ENCODE measurements at regions not wholly inside any gene's neighbourhood (a gene's known extent, or its start where the extent isn't known, plus 50 kb on each side); places are given as distances from the start of the nearest gene placed in this dataset.

DNA sequence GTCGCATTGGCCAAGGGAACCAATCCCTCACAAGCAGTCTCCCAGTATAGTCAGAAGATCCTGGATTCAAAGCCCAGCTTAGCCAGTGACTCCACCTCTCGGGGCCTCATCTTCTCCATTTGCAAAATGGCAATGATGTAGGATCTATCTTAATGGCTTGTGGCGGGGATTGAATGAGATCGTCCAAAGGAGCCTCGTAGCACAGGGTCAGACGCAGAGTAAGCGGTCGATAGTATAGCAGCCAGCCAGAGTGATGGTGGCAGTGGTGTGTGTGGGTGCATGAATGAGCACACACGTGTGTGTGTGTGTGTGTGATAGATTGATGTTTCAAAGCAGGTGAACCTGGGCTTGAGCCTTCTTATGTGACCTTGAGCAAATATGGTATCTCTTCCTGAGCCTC, 79.8 kb upstream of the WNT4 start:
- Histone ChIP-seq H3K4me1 (ENCODE audit: control insufficient read depth, low read length) (no peaks in the 10 kb centered on the region), H3K4me3 (ENCODE audit: low read length) (no peak overlapping the region), H3F3A (ENCODE audit: control insufficient read depth, insufficient read depth) (no peaks in the 10 kb centered on the region), H3K36me3 (ENCODE audit: control insufficient read depth, low read length) (no peaks in the 10 kb centered on the region), H3K9me2 (replicated peaks; ENCODE audit: control insufficient read depth, low read length) (no peaks in the 10 kb centered on the region), H3K79me2 (ENCODE audit: control insufficient read depth, low read length) (no peaks in the 10 kb centered on the region), H3K27me3 (ENCODE audit: control insufficient read depth, low read length) (0 out of 2 replicates have a peak, but pooled peaks cover 3% of the 10 kb centered on the region), H3K4me2 (ENCODE audit: low read length) (no peak overlapping the region), H3K27ac (ENCODE audit: low read depth, low read length) (no peak overlapping the region), H3K9me3 (ENCODE audit: control insufficient read depth, insufficient read depth, low read length) (no peaks in the 10 kb centered on the region), H4K20me1 (ENCODE audit: control insufficient read depth, insufficient read depth, low read depth, low read length) (no peaks in the 10 kb centered on the region; the same call in 1 of the 2 replicates)
- TF ChIP-seq CTCF (IDR thresholded peaks at IDR 0.05; ENCODE audit: low read depth, low read length, poor library complexity, severe bottlenecking) (no peak), EZH2phosphoT487 (IDR thresholded peaks at IDR 0.05; ENCODE audit: borderline replicate concordance, low read length) (no peak)

DNA sequence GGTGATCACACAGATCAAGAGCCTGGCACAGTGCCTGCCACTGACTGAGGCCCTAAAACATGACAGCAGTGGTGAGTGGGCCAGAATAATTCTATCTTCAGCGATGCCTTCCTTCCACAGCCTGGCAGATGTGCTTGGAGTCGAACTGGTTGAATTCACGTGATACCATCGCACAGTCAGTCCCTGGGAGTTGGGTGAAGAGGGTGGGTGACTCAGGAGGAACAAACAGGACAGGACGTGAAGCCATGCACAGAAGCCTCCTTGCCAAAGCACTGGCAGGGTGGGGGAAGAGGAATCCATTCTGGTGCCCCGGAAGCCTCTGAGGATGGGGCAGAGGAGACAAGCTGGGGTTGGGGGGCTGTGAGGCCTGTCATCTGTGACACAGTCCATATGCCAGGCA, 80.3 kb upstream of the WNT4 start:
- Histone ChIP-seq H3K79me2 (ENCODE audit: control insufficient read depth, low read length) (no peaks in the 10 kb centered on the region), H3K27ac (ENCODE audit: low read depth, low read length) (no peak overlapping the region), H3K9me2 (replicated peaks; ENCODE audit: control insufficient read depth, low read length) (no peaks in the 10 kb centered on the region), H3K4me2 (ENCODE audit: low read length) (no peak overlapping the region), H4K20me1 (ENCODE audit: control insufficient read depth, insufficient read depth, low read depth, low read length) (no peaks in the 10 kb centered on the region; the same call in 1 of the 2 replicates), H3K4me3 (ENCODE audit: low read length) (no peak overlapping the region), H3K4me1 (ENCODE audit: control insufficient read depth, low read length) (no peaks in the 10 kb centered on the region), H3K27me3 (ENCODE audit: control insufficient read depth, low read length) (0 out of 2 replicates have a peak, but pooled peaks cover 3% of the 10 kb centered on the region), H3F3A (ENCODE audit: control insufficient read depth, insufficient read depth) (no peaks in the 10 kb centered on the region), H3K9me3 (ENCODE audit: control insufficient read depth, insufficient read depth, low read length) (no peaks in the 10 kb centered on the region), H3K36me3 (ENCODE audit: control insufficient read depth, low read length) (no peaks in the 10 kb centered on the region)
- TF ChIP-seq CTCF (IDR thresholded peaks at IDR 0.05; ENCODE audit: low read depth, low read length, poor library complexity, severe bottlenecking): no peak
- TF ChIP-seq EZH2phosphoT487 (IDR thresholded peaks at IDR 0.05; ENCODE audit: borderline replicate concordance, low read length): no peak

GRCh38 chr1:22224091-22224490, 81.2 kb upstream of the WNT4 start:
- H3K27me3 ChIP-seq (ENCODE audit: control insufficient read depth, low read length): 0 out of 2 replicates have a peak, but pooled peaks cover 3% of the 10 kb centered on the region
- no peaks in the 10 kb centered on the region for H3F3A ChIP-seq (ENCODE audit: control insufficient read depth, insufficient read depth)
- no peaks in the 10 kb centered on the region for H3K36me3 ChIP-seq (ENCODE audit: control insufficient read depth, low read length)
- no peaks in the 10 kb centered on the region; the same call in 1 of the 2 replicates for H4K20me1 ChIP-seq (ENCODE audit: control insufficient read depth, insufficient read depth, low read depth, low read length)
- TF ChIP-seq EZH2phosphoT487 (IDR thresholded peaks at IDR 0.05; ENCODE audit: borderline replicate concordance, low read length): no peak
- no peak for TF ChIP-seq CTCF (IDR thresholded peaks at IDR 0.05; ENCODE audit: low read depth, low read length, poor library complexity, severe bottlenecking)
- H3K27ac ChIP-seq (ENCODE audit: low read depth, low read length): no peak overlapping the region
- H3K4me3 ChIP-seq (ENCODE audit: low read length): no peak overlapping the region
- no peaks in the 10 kb centered on the region for H3K4me1 ChIP-seq (ENCODE audit: control insufficient read depth, low read length)
- H3K4me2 ChIP-seq (ENCODE audit: low read length): no peak overlapping the region
- H3K9me3 ChIP-seq (ENCODE audit: control insufficient read depth, insufficient read depth, low read length): no peaks in the 10 kb centered on the region
- no peaks in the 10 kb centered on the region for H3K9me2 ChIP-seq (replicated peaks; ENCODE audit: control insufficient read depth, low read length)
- H3K79me2 ChIP-seq (ENCODE audit: control insufficient read depth, low read length): no peaks in the 10 kb centered on the region
